AG04449 (cell line): ENCODE measurements at regions not wholly inside any gene's neighbourhood (a gene's known extent, or its start where the extent isn't known, plus 50 kb on each side); places are given as distances from the start of the nearest gene placed in this dataset.
"Not testable (repeated sequence)": the region's sequence is repeated elsewhere in the genome, so short reads cannot be mapped to it uniquely, and the experiment has no call there.

Source experiments
- CTCF ChIA-PET: fragments of 350-600 bp; formaldehyde crosslinking; extraction: SDS; loops from one replicate; lab custom pipeline; 2021; ENCODE audit warnings: antibody characterized with exemption; lab: Yijun Ruan, JAX
- POLR2A ChIA-PET: fragments of 400-600, 350-600 bp; formaldehyde crosslinking; extraction: SDS; loops from one replicate; lab custom pipeline; 2020; ENCODE audit warnings: antibody characterized with exemption, inconsistent platforms; lab: Yijun Ruan, JAX
- DNase-seq: peaks from one replicate; pipeline ENCODE4 v3.0.0-alpha.2; 2010; ENCODE audit warnings: low read depth, low spot score
- H3K4me3 ChIP-seq: 2 replicates; pipeline ENCODE4 v1.5.1; 2011; ENCODE audit warnings: low read depth, mild to moderate bottlenecking, control low read depth, low read length

GRCh38 chr9:41779897-41780406 lies 349.3 kb downstream of the CNTNAP3B start:
- DNase-seq, H3K4me3 ChIP-seq, CTCF ChIA-PET, POLR2A ChIA-PET: not testable (repeated sequence)

- H3K4me3 ChIP-seq, CTCF ChIA-PET, POLR2A ChIA-PET, DNase-seq: not testable (repeated sequence)
Observed at GRCh38 chr9:41779192-41779591, 350.0 kb downstream of the CNTNAP3B start.

- H3K4me3 ChIP-seq, CTCF ChIA-PET, DNase-seq, POLR2A ChIA-PET: not testable (repeated sequence)
Observed at GRCh38 chr9:41778535-41779071, 350.6 kb downstream of the CNTNAP3B start.

GRCh38 chr9:41777536-41777935 lies 351.7 kb downstream of the CNTNAP3B start:
- CTCF ChIA-PET, H3K4me3 ChIP-seq, DNase-seq, POLR2A ChIA-PET: not testable (repeated sequence)

- DNase-seq, H3K4me3 ChIP-seq, CTCF ChIA-PET, POLR2A ChIA-PET: not testable (repeated sequence)
Observed at GRCh38 chr9:41772541-41772940, 356.7 kb downstream of the CNTNAP3B start.

GRCh38 chr9:41771693-41772092 lies 357.5 kb downstream of the CNTNAP3B start:
- H3K4me3 ChIP-seq, POLR2A ChIA-PET, DNase-seq, CTCF ChIA-PET: not testable (repeated sequence)

- POLR2A ChIA-PET, CTCF ChIA-PET, DNase-seq, H3K4me3 ChIP-seq: not testable (repeated sequence)
Observed at GRCh38 chr9:41754822-41755221, 374.4 kb downstream of the CNTNAP3B start.

- POLR2A ChIA-PET, H3K4me3 ChIP-seq, CTCF ChIA-PET, DNase-seq: not testable (repeated sequence)
Observed at GRCh38 chr9:41754403-41754802, 374.8 kb downstream of the CNTNAP3B start.

GRCh38 chr9:41741897-41742296 lies 387.3 kb downstream of the CNTNAP3B start:
- DNase-seq, CTCF ChIA-PET, H3K4me3 ChIP-seq, POLR2A ChIA-PET: not testable (repeated sequence)

GRCh38 chr9:41741173-41741572 lies 388.1 kb downstream of the CNTNAP3B start:
- CTCF ChIA-PET = not testable (repeated sequence)

GRCh38 chr9:41738681-41739080 lies 390.5 kb downstream of the CNTNAP3B start:
- CTCF ChIA-PET, POLR2A ChIA-PET, DNase-seq, H3K4me3 ChIP-seq: not testable (repeated sequence)

More at GRCh38 chr9:41741173-41741572, 388.1 kb downstream of the CNTNAP3B start:
- DNase-seq, POLR2A ChIA-PET, H3K4me3 ChIP-seq: not testable (repeated sequence)

GRCh38 chr9:41699190-41699589 lies 430.0 kb downstream of the CNTNAP3B start:
- DNase-seq, CTCF ChIA-PET: not testable (repeated sequence)

GRCh38 chr9:41697080-41697479 lies 432.1 kb downstream of the CNTNAP3B start:
- POLR2A ChIA-PET, DNase-seq, H3K4me3 ChIP-seq, CTCF ChIA-PET: not testable (repeated sequence)

More at GRCh38 chr9:41699190-41699589, 430.0 kb downstream of the CNTNAP3B start:
- H3K4me3 ChIP-seq, POLR2A ChIA-PET: not testable (repeated sequence)

GRCh38 chr9:41679312-41679711 lies 449.9 kb downstream of the CNTNAP3B start:
- POLR2A ChIA-PET, H3K4me3 ChIP-seq, CTCF ChIA-PET, DNase-seq: not testable (repeated sequence)

- DNase-seq, POLR2A ChIA-PET, H3K4me3 ChIP-seq, CTCF ChIA-PET: not testable (repeated sequence)
Observed at GRCh38 chr9:41663497-41664036, 465.7 kb downstream of the CNTNAP3B start.

GRCh38 chr9:41658706-41659105 lies 469.6 kb upstream of the ZNG1F start:
- CTCF ChIA-PET, DNase-seq, H3K4me3 ChIP-seq, POLR2A ChIA-PET: not testable (repeated sequence)

- CTCF ChIA-PET, DNase-seq, POLR2A ChIA-PET, H3K4me3 ChIP-seq: not testable (repeated sequence)
Observed at GRCh38 chr9:41658116-41658515, 469.0 kb upstream of the ZNG1F start.
